IMR-90 (cell line): ENCODE measurements at regions not wholly inside any gene's neighbourhood (a gene's known extent, or its start where the extent isn't known, plus 50 kb on each side); places are given as distances from the start of the nearest gene placed in this dataset.

Source experiments
- ATAC-seq: fragments of 200-7000 bp; cut with Tn5 transposase; 2 replicates; pipeline ENCODE4 v1.9.1; 2020; ENCODE audit warnings: low read depth, mild to moderate bottlenecking, moderate library complexity
- BruUV-seq: library from RNA; stranded (reverse); fragments of 400-500 nt; replicated peaks from 2 replicates; lab custom pipeline; 2021; lab: Mats Ljungman, UMichigan
- CTCF ChIA-PET: fragments of 300-600 bp; formaldehyde crosslinking; extraction: SDS; loops from one replicate; lab custom pipeline; 2021; ENCODE audit warnings: antibody characterized with exemption; lab: Yijun Ruan, JAX
- POLR2A ChIA-PET: fragments of 300-600 bp; sonication (Branson Sonifier 250); formaldehyde crosslinking; loops from one replicate; lab custom pipeline; 2022; ENCODE audit warnings: antibody characterized with exemption; ENCODE audit not compliant: unreplicated experiment; lab: Charles Lee
- DNase-seq: peaks from one replicate; pipeline ENCODE4 v3.0.0; 2013
- H2AFZ ChIP-seq: replicated peaks from 2 replicates; pipeline ENCODE3; 2013; ENCODE audit warnings: low read length, mild to moderate bottlenecking; ENCODE audit not compliant: poor library complexity
- H2AK5ac ChIP-seq: 2 replicates; pipeline ENCODE4 v1.6.1; 2013; ENCODE audit warnings: low read depth, low read length, inconsistent platforms
- H2AK9ac ChIP-seq: replicated peaks from 2 replicates; pipeline ENCODE3; 2013; ENCODE audit warnings: mild to moderate bottlenecking, low read depth, low read length, moderate library complexity; ENCODE audit not compliant: poor library complexity
- H2BK120ac ChIP-seq: 2 replicates; pipeline ENCODE4 v1.6.1; 2013; ENCODE audit warnings: low read depth, low read length, inconsistent platforms
- H2BK15ac ChIP-seq: 3 replicates; pipeline ENCODE4 v1.6.1; 2013; ENCODE audit warnings: low read depth, low read length, inconsistent platforms
- H2BK20ac ChIP-seq: 2 replicates; pipeline ENCODE4 v1.6.1; 2013; ENCODE audit warnings: low read depth, mild to moderate bottlenecking, inconsistent platforms, low read length, moderate library complexity
- H2BK5ac ChIP-seq: 2 replicates; pipeline ENCODE4 v1.6.1; 2013; ENCODE audit warnings: mild to moderate bottlenecking, low read depth, low read length, inconsistent platforms; ENCODE audit not compliant: poor library complexity, severe bottlenecking
- H3K14ac ChIP-seq: replicated peaks from 2 replicates; pipeline ENCODE4 v1.6.1; 2013; ENCODE audit warnings: low read depth, low read length, inconsistent platforms
- H3K18ac ChIP-seq: 2 replicates; pipeline ENCODE4 v1.6.1; 2013; ENCODE audit warnings: low read depth, low read length, control low read depth
- H3K23ac ChIP-seq: 2 replicates; pipeline ENCODE4 v1.6.1; 2013; ENCODE audit warnings: low read depth, low read length, inconsistent platforms
- H3K27ac ChIP-seq: 2 replicates; pipeline ENCODE4 v1.5.1; 2013; ENCODE audit warnings: mild to moderate bottlenecking, control low read depth, low read length; ENCODE audit not compliant: insufficient read depth
- H3K27me3 ChIP-seq: 2 replicates; pipeline ENCODE4 v1.6.1; 2013; ENCODE audit warnings: low read length; ENCODE audit not compliant: control insufficient read depth, insufficient read depth
- H3K36me3 ChIP-seq: 2 replicates; pipeline ENCODE4 v1.6.1; 2013; ENCODE audit warnings: low read length, mixed read lengths; ENCODE audit not compliant: control insufficient read depth, insufficient read depth
- H3K4ac ChIP-seq: 2 replicates; pipeline ENCODE4 v1.6.1; 2013; ENCODE audit warnings: low read depth, low read length, inconsistent platforms
- H3K4me1 ChIP-seq: 2 replicates; pipeline ENCODE4 v1.6.1; 2013; ENCODE audit warnings: low read length, mixed read lengths; ENCODE audit not compliant: control insufficient read depth, insufficient read depth
- H3K4me2 ChIP-seq: 2 replicates; pipeline ENCODE4 v1.6.1; 2013; ENCODE audit warnings: low read depth, mild to moderate bottlenecking, control low read depth, low read length, moderate library complexity
- H3K4me3 ChIP-seq: 2 replicates; pipeline ENCODE4 v1.5.1; 2013; ENCODE audit warnings: low read depth, mild to moderate bottlenecking, control low read depth, low read length, moderate library complexity; ENCODE audit not compliant: insufficient read depth
- H3K56ac ChIP-seq: 2 replicates; pipeline ENCODE4 v1.6.1; 2013; ENCODE audit warnings: low read length, inconsistent platforms; ENCODE audit not compliant: insufficient read depth; ENCODE audit errors: extremely low read depth
- H3K79me1 ChIP-seq, 2 experiments: 2 replicates each; pipeline ENCODE4 v1.6.1; 2013; ENCODE audit warnings: low read length in 2 of 2, inconsistent platforms in 1 of 2, low read depth in 1 of 2
- H3K9ac ChIP-seq: 2 replicates; pipeline ENCODE4 v1.6.1; 2013; ENCODE audit warnings: low read depth, low read length, control low read depth
- H3K9me1 ChIP-seq: 2 replicates; pipeline ENCODE4 v1.6.1; 2013; ENCODE audit warnings: low read length, inconsistent platforms; ENCODE audit not compliant: insufficient read depth
- H3K9me3 ChIP-seq: 2 replicates; pipeline ENCODE4 v1.6.1; 2013; ENCODE audit warnings: low read length; ENCODE audit not compliant: control insufficient read depth, insufficient read depth
- H4K20me1 ChIP-seq: 2 replicates; pipeline ENCODE4 v1.6.1; 2013; ENCODE audit warnings: low read length, inconsistent platforms; ENCODE audit not compliant: insufficient read depth
- H4K5ac ChIP-seq: 2 replicates; pipeline ENCODE4 v1.6.1; 2013; ENCODE audit warnings: mild to moderate bottlenecking, low read depth, low read length, control low read depth
- H4K8ac ChIP-seq, 2 experiments: 2 replicates each; pipeline ENCODE4 v1.6.1; 2013; ENCODE audit warnings: low read depth in 2 of 2, low read length in 2 of 2, control low read depth in 1 of 2, inconsistent platforms in 1 of 2
- H4K91ac ChIP-seq: 2 replicates; pipeline ENCODE4 v1.6.1; 2013; ENCODE audit warnings: low read depth, low read length, inconsistent platforms; ENCODE audit not compliant: insufficient read depth
- BHLHE40 ChIP-seq: fragments of 150-350 bp; IDR thresholded peaks from 2 replicates; pipeline ENCODE4 v1.6.1; 2016; ENCODE audit warnings: mild to moderate bottlenecking, low read depth, low read length
- CEBPB ChIP-seq: IDR thresholded peaks from 2 replicates; pipeline ENCODE4 v1.6.1; 2012; ENCODE audit warnings: low read depth, low read length, improper control_type of control experiment
- CHD1 ChIP-seq: IDR thresholded peaks from 2 replicates; pipeline ENCODE4 v1.6.1; 2012; ENCODE audit warnings: low read depth, low read length, improper control_type of control experiment
- CTCF ChIP-seq: conservative IDR thresholded peaks from 2 replicates; pipeline ENCODE4 v1.5.1; 2012; ENCODE audit warnings: mild to moderate bottlenecking, low read depth, low read length, improper control_type of control experiment
- FOS ChIP-seq: fragments of 150-350 bp; IDR thresholded peaks from 2 replicates; pipeline ENCODE4 v1.6.1; 2016; ENCODE audit warnings: low read depth, low read length
- MAFK ChIP-seq: IDR thresholded peaks from 2 replicates; pipeline ENCODE4 v1.6.1; 2012; ENCODE audit warnings: low read depth, low read length, improper control_type of control experiment
- MAZ ChIP-seq: IDR thresholded peaks from 2 replicates; pipeline ENCODE4 v1.6.1; 2012; ENCODE audit warnings: low read depth, mild to moderate bottlenecking, low read length, improper control_type of control experiment, moderate library complexity, borderline replicate concordance
- MXI1 ChIP-seq: IDR thresholded peaks from 2 replicates; pipeline ENCODE4 v1.6.1; 2012; ENCODE audit warnings: low read depth, mild to moderate bottlenecking, low read length, moderate library complexity, borderline replicate concordance
- NFE2L2 ChIP-seq: fragments of 150-350 bp; IDR thresholded peaks from 2 replicates; pipeline ENCODE4 v1.6.1; 2016; ENCODE audit warnings: low read depth, mild to moderate bottlenecking, low read length
- POLR2A ChIP-seq: IDR thresholded peaks from 2 replicates; pipeline ENCODE4 v1.6.1; 2012; ENCODE audit warnings: mild to moderate bottlenecking, low read depth, low read length
- RAD21 ChIP-seq: IDR thresholded peaks from 2 replicates; pipeline ENCODE4 v1.6.1; 2012; ENCODE audit warnings: low read length, improper control_type of control experiment
- RCOR1 ChIP-seq: IDR thresholded peaks from 2 replicates; pipeline ENCODE4 v1.6.1; 2012; ENCODE audit warnings: mild to moderate bottlenecking, low read length, improper control_type of control experiment; ENCODE audit not compliant: insufficient replicate concordance
- RFX5 ChIP-seq: IDR thresholded peaks from 2 replicates; pipeline ENCODE4 v1.8.0; 2012; ENCODE audit warnings: low read depth, mild to moderate bottlenecking, low read length, moderate library complexity
- SMC3 ChIP-seq: fragments of 150-350 bp; IDR thresholded peaks from 2 replicates; pipeline ENCODE4 v1.6.1; 2016; ENCODE audit warnings: low read depth, mild to moderate bottlenecking, antibody characterized with exemption, low read length, moderate library complexity
- WGBS, 2 experiments: methylation state at CpG; one replicate each; pipeline versions ENCODE4 v1.1.5 to v1.1.7; 2013; ENCODE audit warnings: missing lambda C conversion rate in 2 of 2; ENCODE audit not compliant: insufficient read length in 1 of 2; ENCODE audit errors: extremely low coverage in 2 of 2; 5-methylcytosine and 5-hydroxymethylcytosine counted together
- dilution Hi-C: fragments of 300-500 bp; cut with HindIII; formaldehyde crosslinking; loops from one replicate; pipeline ENCODE4 v1.14.3; 2018; ENCODE audit warnings: low sequenced_read_pairs; ENCODE audit not compliant: unreplicated experiment
- in situ Hi-C: fragments of 300-500 bp; cut with MboI; formaldehyde crosslinking; loops from 3 replicates; pipeline ENCODE4 v1.14.3; 2019; ENCODE audit warnings: low sequenced_read_pairs, inconsistent platforms, mixed read lengths
- intact Hi-C: fragments of 100-400 bp; cut with micrococcal nuclease; formaldehyde crosslinking; loops from 2 replicates; pipeline ENCODE4 v1.10.0; 2022
- TF ChIP-seq, protein P1 (sequence below): fragments of 150-350 bp; IDR thresholded peaks from 2 replicates; pipeline ENCODE4 v1.6.1; 2016; ENCODE audit warnings: low read depth, mild to moderate bottlenecking, low read length, moderate library complexity, borderline replicate concordance
- TF ChIP-seq, protein P2 (sequence below): fragments of 150-350 bp; IDR thresholded peaks from 2 replicates; pipeline ENCODE4 v1.6.1; 2017; ENCODE audit warnings: mild to moderate bottlenecking, antibody characterized with exemption, low read length, low read depth

GRCh38 chr9:99449726-99450125 is 227.6 kb downstream of the SEC61B start:
- no peak for ATAC-seq
- Histone ChIP-seq H4K8ac (no peak overlapping the region), H3K9ac (no peak overlapping the region), H2BK15ac (no peak overlapping the region), H4K5ac (no peak overlapping the region), H2AFZ (no peak overlapping the region), H3K27ac (no peak overlapping the region), H3K27me3 (no peaks in the 10 kb centered on the region; the same call in 1 of the 2 replicates), H2BK5ac (no peak overlapping the region), H3K4me2 (no peak overlapping the region), H3K23ac (no peak overlapping the region), H3K14ac (no peak overlapping the region), H3K18ac (no peak overlapping the region), H4K91ac (no peak overlapping the region), H3K9me1 (peaks cover 9% of the 10 kb centered on the region), H3K9me3 (no peaks in the 10 kb centered on the region), H3K56ac (no peak overlapping the region), H3K79me1 (no peaks in the 10 kb centered on the region), H2AK5ac (no peak overlapping the region), H2AK9ac (no peak overlapping the region), H4K20me1 (no peaks in the 10 kb centered on the region), H3K4me3 (no peak overlapping the region), H2BK20ac (no peak overlapping the region), H3K36me3 (no peaks in the 10 kb centered on the region), H2BK120ac (no peak overlapping the region), H3K4ac (no peak overlapping the region), H3K4me1 (peaks cover 10% of the 10 kb centered on the region)
- DNase-seq, result no peak
- intact Hi-C loops (no loop called here), in situ Hi-C loops (no loop called here), dilution Hi-C loops (no loop called here)
- POLR2A ChIA-PET, result interaction anchor here (0.6 kb wide), 1 partner anchor 249 kb away, joined by 3 read pairs; no protein-coding TSS in a partner anchor
- TF ChIP-seq NFE2L2, result no peak
- TF ChIP-seq BHLHE40, result no peak
- no peak for TF ChIP-seq RFX5
- TF ChIP-seq, protein P1, sequence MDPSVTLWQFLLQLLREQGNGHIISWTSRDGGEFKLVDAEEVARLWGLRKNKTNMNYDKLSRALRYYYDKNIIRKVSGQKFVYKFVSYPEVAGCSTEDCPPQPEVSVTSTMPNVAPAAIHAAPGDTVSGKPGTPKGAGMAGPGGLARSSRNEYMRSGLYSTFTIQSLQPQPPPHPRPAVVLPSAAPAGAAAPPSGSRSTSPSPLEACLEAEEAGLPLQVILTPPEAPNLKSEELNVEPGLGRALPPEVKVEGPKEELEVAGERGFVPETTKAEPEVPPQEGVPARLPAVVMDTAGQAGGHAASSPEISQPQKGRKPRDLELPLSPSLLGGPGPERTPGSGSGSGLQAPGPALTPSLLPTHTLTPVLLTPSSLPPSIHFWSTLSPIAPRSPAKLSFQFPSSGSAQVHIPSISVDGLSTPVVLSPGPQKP, result no peak
- TF ChIP-seq SMC3, result no peak
- TF ChIP-seq CHD1, result no peak
- TF ChIP-seq RAD21, result no peak
- no peak for TF ChIP-seq FOS
- TF ChIP-seq MAZ, result no peak
- no peak for TF ChIP-seq CEBPB
- TF ChIP-seq RCOR1, result no peak
- TF ChIP-seq MAFK, result no peak
- TF ChIP-seq MXI1, result no peak
- TF ChIP-seq POLR2A, result no peak
- TF ChIP-seq, protein P2, sequence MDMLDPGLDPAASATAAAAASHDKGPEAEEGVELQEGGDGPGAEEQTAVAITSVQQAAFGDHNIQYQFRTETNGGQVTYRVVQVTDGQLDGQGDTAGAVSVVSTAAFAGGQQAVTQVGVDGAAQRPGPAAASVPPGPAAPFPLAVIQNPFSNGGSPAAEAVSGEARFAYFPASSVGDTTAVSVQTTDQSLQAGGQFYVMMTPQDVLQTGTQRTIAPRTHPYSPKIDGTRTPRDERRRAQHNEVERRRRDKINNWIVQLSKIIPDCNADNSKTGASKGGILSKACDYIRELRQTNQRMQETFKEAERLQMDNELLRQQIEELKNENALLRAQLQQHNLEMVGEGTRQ, result no peak
- no peak for TF ChIP-seq CTCF
- CTCF ChIA-PET, result no interaction called here
- no TSS peak for BruUV-seq
- no CpG with 5 or more reads among the region's 1 CpG for WGBS, 2 experiments
